SK-N-SH (cell line): ENCODE measurements at regions not wholly inside any gene's neighbourhood (a gene's known extent, or its start where the extent isn't known, plus 50 kb on each side); places are given as distances from the start of the nearest gene placed in this dataset.

Source experiments
- GABPA ChIP-seq: IDR thresholded peaks from 2 replicates; pipeline ENCODE4 v1.4.0; 2012; ENCODE audit warnings: low read depth, mild to moderate bottlenecking
- PBX3 ChIP-seq: IDR thresholded peaks from 2 replicates; pipeline ENCODE4; 2012
- POLR2AphosphoS5 ChIP-seq: IDR thresholded peaks from 2 replicates; pipeline ENCODE4 v1.6.1; 2012; ENCODE audit warnings: low read depth, low read length
- TCF12 ChIP-seq: IDR thresholded peaks from 2 replicates; pipeline ENCODE4 v1.4.0; 2012
- TEAD4 ChIP-seq: IDR thresholded peaks from 2 replicates; pipeline ENCODE4 v1.4.0; 2012; ENCODE audit warnings: mild to moderate bottlenecking, borderline replicate concordance; ENCODE audit not compliant: insufficient read depth
- TF ChIP-seq, protein P1 (sequence below): fragments of 200-600 bp; sonication (generic); IDR thresholded peaks from 2 replicates; pipeline ENCODE4 v1.6.1; 2017; ENCODE audit warnings: antibody characterized with exemption, mild to moderate bottlenecking, moderate library complexity
- TF ChIP-seq, protein P2 (sequence below): IDR thresholded peaks from 2 replicates; pipeline ENCODE4 v1.6.1; 2012; ENCODE audit warnings: mild to moderate bottlenecking, low read depth, low read length, moderate library complexity

DNA sequence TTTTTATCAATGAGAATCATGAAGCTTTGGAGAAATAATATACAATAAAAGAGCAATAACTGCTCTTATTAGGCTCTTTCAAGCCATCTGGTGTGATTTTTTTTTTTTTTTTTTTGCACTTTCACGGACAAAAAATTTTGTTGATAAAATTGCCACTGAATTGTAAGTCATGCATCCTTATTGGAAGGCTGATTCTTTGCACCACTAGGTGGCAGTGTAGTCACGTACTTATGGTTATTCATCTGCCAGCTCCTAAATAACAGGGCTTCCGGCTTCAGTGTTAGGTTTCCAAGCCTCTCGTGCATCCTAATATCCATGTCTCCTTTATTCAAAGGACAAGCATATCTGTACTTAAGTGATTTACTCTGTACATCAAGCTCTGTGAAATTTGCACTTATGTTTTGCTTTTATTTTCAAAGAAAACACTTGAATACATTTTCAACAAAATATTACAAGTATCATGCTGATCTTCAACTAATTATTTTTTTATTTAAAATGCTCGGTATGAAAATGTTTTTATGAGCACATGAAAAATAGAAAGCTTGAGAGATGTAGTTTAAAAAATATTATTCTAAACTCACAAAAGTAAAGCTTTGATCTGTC lies 1578.3 kb upstream of the TENM3 start:
- TF ChIP-seq TCF12, result no peak
- no peak for TF ChIP-seq PBX3
- TF ChIP-seq, protein P1, sequence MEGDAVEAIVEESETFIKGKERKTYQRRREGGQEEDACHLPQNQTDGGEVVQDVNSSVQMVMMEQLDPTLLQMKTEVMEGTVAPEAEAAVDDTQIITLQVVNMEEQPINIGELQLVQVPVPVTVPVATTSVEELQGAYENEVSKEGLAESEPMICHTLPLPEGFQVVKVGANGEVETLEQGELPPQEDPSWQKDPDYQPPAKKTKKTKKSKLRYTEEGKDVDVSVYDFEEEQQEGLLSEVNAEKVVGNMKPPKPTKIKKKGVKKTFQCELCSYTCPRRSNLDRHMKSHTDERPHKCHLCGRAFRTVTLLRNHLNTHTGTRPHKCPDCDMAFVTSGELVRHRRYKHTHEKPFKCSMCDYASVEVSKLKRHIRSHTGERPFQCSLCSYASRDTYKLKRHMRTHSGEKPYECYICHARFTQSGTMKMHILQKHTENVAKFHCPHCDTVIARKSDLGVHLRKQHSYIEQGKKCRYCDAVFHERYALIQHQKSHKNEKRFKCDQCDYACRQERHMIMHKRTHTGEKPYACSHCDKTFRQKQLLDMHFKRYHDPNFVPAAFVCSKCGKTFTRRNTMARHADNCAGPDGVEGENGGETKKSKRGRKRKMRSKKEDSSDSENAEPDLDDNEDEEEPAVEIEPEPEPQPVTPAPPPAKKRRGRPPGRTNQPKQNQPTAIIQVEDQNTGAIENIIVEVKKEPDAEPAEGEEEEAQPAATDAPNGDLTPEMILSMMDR, result peak; percentile 86
- TF ChIP-seq, protein P2, sequence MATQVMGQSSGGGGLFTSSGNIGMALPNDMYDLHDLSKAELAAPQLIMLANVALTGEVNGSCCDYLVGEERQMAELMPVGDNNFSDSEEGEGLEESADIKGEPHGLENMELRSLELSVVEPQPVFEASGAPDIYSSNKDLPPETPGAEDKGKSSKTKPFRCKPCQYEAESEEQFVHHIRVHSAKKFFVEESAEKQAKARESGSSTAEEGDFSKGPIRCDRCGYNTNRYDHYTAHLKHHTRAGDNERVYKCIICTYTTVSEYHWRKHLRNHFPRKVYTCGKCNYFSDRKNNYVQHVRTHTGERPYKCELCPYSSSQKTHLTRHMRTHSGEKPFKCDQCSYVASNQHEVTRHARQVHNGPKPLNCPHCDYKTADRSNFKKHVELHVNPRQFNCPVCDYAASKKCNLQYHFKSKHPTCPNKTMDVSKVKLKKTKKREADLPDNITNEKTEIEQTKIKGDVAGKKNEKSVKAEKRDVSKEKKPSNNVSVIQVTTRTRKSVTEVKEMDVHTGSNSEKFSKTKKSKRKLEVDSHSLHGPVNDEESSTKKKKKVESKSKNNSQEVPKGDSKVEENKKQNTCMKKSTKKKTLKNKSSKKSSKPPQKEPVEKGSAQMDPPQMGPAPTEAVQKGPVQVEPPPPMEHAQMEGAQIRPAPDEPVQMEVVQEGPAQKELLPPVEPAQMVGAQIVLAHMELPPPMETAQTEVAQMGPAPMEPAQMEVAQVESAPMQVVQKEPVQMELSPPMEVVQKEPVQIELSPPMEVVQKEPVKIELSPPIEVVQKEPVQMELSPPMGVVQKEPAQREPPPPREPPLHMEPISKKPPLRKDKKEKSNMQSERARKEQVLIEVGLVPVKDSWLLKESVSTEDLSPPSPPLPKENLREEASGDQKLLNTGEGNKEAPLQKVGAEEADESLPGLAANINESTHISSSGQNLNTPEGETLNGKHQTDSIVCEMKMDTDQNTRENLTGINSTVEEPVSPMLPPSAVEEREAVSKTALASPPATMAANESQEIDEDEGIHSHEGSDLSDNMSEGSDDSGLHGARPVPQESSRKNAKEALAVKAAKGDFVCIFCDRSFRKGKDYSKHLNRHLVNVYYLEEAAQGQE, result no peak
- TF ChIP-seq POLR2AphosphoS5, result no peak
- TF ChIP-seq GABPA, result no peak
- TF ChIP-seq TEAD4, result no peak
